GM19043 (cell line): ENCODE measurements at regions not wholly inside any gene's neighbourhood (a gene's known extent, or its start where the extent isn't known, plus 50 kb on each side); places are given as distances from the start of the nearest gene placed in this dataset.

Experiments
- ATAC-seq: cut with Tn5 transposase; IDR thresholded peaks from one replicate; pipeline ENCODE4 v1.9.1; 2021; ENCODE audit warnings: low read depth; ENCODE audit not compliant: unreplicated experiment

GRCh38 chr3:124089214-124089613, 97.3 kb upstream of the ROPN1 start:
- ATAC-seq = no peak

GRCh38 chr3:124091716-124092115, 99.8 kb upstream of the ROPN1 start:
- ATAC-seq = no peak

GRCh38 chr3:124092811-124093210, 100.9 kb upstream of the ROPN1 start:
- ATAC-seq = no peak

GRCh38 chr3:124094496-124094895, 102.6 kb upstream of the ROPN1 start:
- no peak for ATAC-seq

- no peak for ATAC-seq
Observed at GRCh38 chr3:124097362-124098131, 105.6 kb upstream of the ROPN1 start.

GRCh38 chr3:124101643-124102042, 109.7 kb upstream of the ROPN1 start:
- no peak for ATAC-seq

GRCh38 chr3:124107104-124107890, 115.4 kb upstream of the ROPN1 start:
- ATAC-seq = no peak

GRCh38 chr3:124108446-124108845, 116.5 kb upstream of the ROPN1 start:
- no peak for ATAC-seq

GRCh38 chr3:124113485-124113884, 121.6 kb upstream of the ROPN1 start:
- ATAC-seq = no peak

- no peak for ATAC-seq
Observed at GRCh38 chr3:124115279-124115678, 123.4 kb upstream of the ROPN1 start.

GRCh38 chr3:124115956-124116355, 124.0 kb upstream of the ROPN1 start:
- no peak for ATAC-seq

- ATAC-seq = no peak
Observed at GRCh38 chr3:124116906-124117305, 125.0 kb upstream of the ROPN1 start.

- ATAC-seq = no peak
Observed at GRCh38 chr3:124117486-124117885, 125.6 kb upstream of the ROPN1 start.

GRCh38 chr3:124118397-124118796, 126.5 kb upstream of the ROPN1 start:
- ATAC-seq = no peak

GRCh38 chr3:124119056-124119716, 127.3 kb upstream of the ROPN1 start:
- ATAC-seq = no peak

GRCh38 chr3:124121379-124122312, 129.7 kb upstream of the ROPN1 start:
- ATAC-seq = no peak

GRCh38 chr3:124125315-124125714, 133.4 kb upstream of the ROPN1 start:
- ATAC-seq = no peak

GRCh38 chr3:124126436-124127023, 134.6 kb upstream of the ROPN1 start:
- ATAC-seq = no peak

GRCh38 chr3:124131158-124131557, 139.2 kb upstream of the ROPN1 start:
- ATAC-seq = no peak

GRCh38 chr3:124131580-124131979, 139.7 kb upstream of the ROPN1 start:
- no peak for ATAC-seq
